RCC 7860 (cell line): ENCODE measurements at regions not wholly inside any gene's neighbourhood (a gene's known extent, or its start where the extent isn't known, plus 50 kb on each side); places are given as distances from the start of the nearest gene placed in this dataset.
"Not testable (repeated sequence)": the region's sequence is repeated elsewhere in the genome, so short reads cannot be mapped to it uniquely, and the experiment has no call there.

Experiments
- DNase-seq: peaks from one replicate; pipeline ENCODE4 v3.0.0-alpha.2; 2015; ENCODE audit warnings: low spot score
- FAIRE-seq: peaks from 2 replicates; lab custom pipeline; 2012; peaks lifted over from hg19 to GRCh38; lab: Jason Lieb, UNC

- not testable (repeated sequence) for FAIRE-seq
- DNase-seq, result peak; percentile 3
Observed at GRCh38 chr5:56665117-56665516, 150.2 kb upstream of the MAP3K1 start.

- no peak for DNase-seq
- FAIRE-seq, result no peak
Observed at GRCh38 chr5:56664025-56664424, 151.3 kb upstream of the MAP3K1 start.

- FAIRE-seq (no peak), DNase-seq (no peak)
Observed at GRCh38 chr5:56663523-56663922, 151.8 kb upstream of the MAP3K1 start.

- FAIRE-seq, result no peak
Observed at GRCh38 chr5:56662893-56663292, 152.5 kb upstream of the MAP3K1 start.

GRCh38 chr5:56659971-56660370 is 155.4 kb upstream of the MAP3K1 start:
- DNase-seq (no peak), FAIRE-seq (no peak)

More at GRCh38 chr5:56662893-56663292, 152.5 kb upstream of the MAP3K1 start:
- no peak for DNase-seq

GRCh38 chr5:56658972-56659371 is 156.4 kb upstream of the MAP3K1 start:
- no peak for FAIRE-seq
- DNase-seq, result no peak

GRCh38 chr5:56656846-56657726 is 158.3 kb upstream of the MAP3K1 start:
- peak; percentile 41 for FAIRE-seq
- peak; percentile 60 for DNase-seq

GRCh38 chr5:56651893-56652292 is 163.5 kb upstream of the MAP3K1 start:
- no peak for DNase-seq
- FAIRE-seq, result no peak

GRCh38 chr5:56650386-56650785 is 165.0 kb upstream of the MAP3K1 start:
- no peak for FAIRE-seq

GRCh38 chr5:56649569-56649968 is 165.8 kb upstream of the MAP3K1 start:
- DNase-seq (no peak), FAIRE-seq (no peak)

More at GRCh38 chr5:56650386-56650785, 165.0 kb upstream of the MAP3K1 start:
- DNase-seq, result no peak

GRCh38 chr5:56648460-56649034 is 166.8 kb upstream of the MAP3K1 start:
- no peak for DNase-seq
- FAIRE-seq, result no peak

- DNase-seq, result no peak
- no peak for FAIRE-seq
Observed at GRCh38 chr5:56647099-56647850, 168.1 kb upstream of the MAP3K1 start.

- no peak for FAIRE-seq
Observed at GRCh38 chr5:56641635-56642260, 173.6 kb upstream of the MAP3K1 start.

GRCh38 chr5:56640763-56641406 is 174.5 kb upstream of the MAP3K1 start:
- FAIRE-seq (no peak), DNase-seq (no peak)

More at GRCh38 chr5:56641635-56642260, 173.6 kb upstream of the MAP3K1 start:
- DNase-seq, result no peak

GRCh38 chr5:56639476-56639875 is 175.9 kb upstream of the MAP3K1 start:
- FAIRE-seq (no peak), DNase-seq (no peak)

- DNase-seq, result no peak
- FAIRE-seq, result no peak
Observed at GRCh38 chr5:56638768-56639238, 176.5 kb upstream of the MAP3K1 start.

GRCh38 chr5:56638061-56638621 is 177.2 kb upstream of the MAP3K1 start:
- no peak for FAIRE-seq
- DNase-seq, result peak; percentile 37

- DNase-seq, result peak; percentile 75
- FAIRE-seq, result peak; percentile 78
Observed at GRCh38 chr5:56637321-56637920, 177.9 kb upstream of the MAP3K1 start.

- DNase-seq (no peak), FAIRE-seq (no peak)
Observed at GRCh38 chr5:56633950-56634349, 181.4 kb upstream of the MAP3K1 start.

- FAIRE-seq, result no peak
- no peak for DNase-seq
Observed at GRCh38 chr5:56632939-56633338, 182.4 kb upstream of the MAP3K1 start.
